GM19025 (cell line): ENCODE measurements at regions not wholly inside any gene's neighbourhood (a gene's known extent, or its start where the extent isn't known, plus 50 kb on each side); places are given as distances from the start of the nearest gene placed in this dataset.
"Not testable (repeated sequence)": the region's sequence is repeated elsewhere in the genome, so short reads cannot be mapped to it uniquely, and the experiment has no call there.

Experiments used
- ATAC-seq: cut with Tn5 transposase; IDR thresholded peaks from one replicate; pipeline ENCODE4 v1.9.1; 2021; ENCODE audit warnings: mild to moderate bottlenecking, low read depth, moderate library complexity; ENCODE audit not compliant: unreplicated experiment

- no peak for ATAC-seq
These were observed 241.4 kb upstream of the IL12B start for GRCh38 chr5:159571501-159572244.

GRCh38 chr5:159576902-159577301 is 246.6 kb upstream of the IL12B start:
- ATAC-seq: no peak

GRCh38 chr5:159581502-159582249 is 251.4 kb upstream of the IL12B start:
- ATAC-seq: no peak

- ATAC-seq: no peak
These were observed 252.7 kb upstream of the IL12B start for GRCh38 chr5:159582756-159583541.

- ATAC-seq: no peak
These were observed 256.6 kb upstream of the IL12B start for GRCh38 chr5:159586921-159587320.

GRCh38 chr5:159588941-159589340 is 258.7 kb upstream of the IL12B start:
- no peak for ATAC-seq

GRCh38 chr5:159593518-159594073 is 263.3 kb upstream of the IL12B start:
- ATAC-seq: no peak

GRCh38 chr5:159595561-159595960 is 265.3 kb upstream of the IL12B start:
- not testable (repeated sequence) for ATAC-seq

- no peak for ATAC-seq
These were observed 270.9 kb upstream of the IL12B start for GRCh38 chr5:159601216-159601615.

- ATAC-seq: no peak
These were observed 272.1 kb upstream of the IL12B start for GRCh38 chr5:159602434-159602833.

GRCh38 chr5:159605585-159605984 is 275.3 kb upstream of the IL12B start:
- ATAC-seq: no peak

- ATAC-seq: no peak
These were observed 279.1 kb upstream of the IL12B start for GRCh38 chr5:159609359-159609758.

- ATAC-seq: no peak
These were observed 280.8 kb upstream of the IL12B start for GRCh38 chr5:159610966-159611579.

- no peak for ATAC-seq
These were observed 286.7 kb upstream of the IL12B start for GRCh38 chr5:159616952-159617351.

- no peak for ATAC-seq
These were observed 289.5 kb upstream of the IL12B start for GRCh38 chr5:159619826-159620225.

GRCh38 chr5:159620853-159621540 is 290.7 kb upstream of the IL12B start:
- ATAC-seq: no peak

- ATAC-seq: no peak
These were observed 287.6 kb upstream of the ADRA1B start for GRCh38 chr5:159628703-159629102.

- no peak for ATAC-seq
These were observed 287.1 kb upstream of the ADRA1B start for GRCh38 chr5:159629158-159629557.

- ATAC-seq: no peak
These were observed 285.7 kb upstream of the ADRA1B start for GRCh38 chr5:159630545-159630944.

GRCh38 chr5:159631001-159631400 is 285.3 kb upstream of the ADRA1B start:
- ATAC-seq: no peak
